ENCODE measurements at regions not wholly inside any gene's neighbourhood (a gene's known extent, or its start where the extent isn't known, plus 50 kb on each side); places are given as distances from the start of the nearest gene placed in this dataset.

DNA sequence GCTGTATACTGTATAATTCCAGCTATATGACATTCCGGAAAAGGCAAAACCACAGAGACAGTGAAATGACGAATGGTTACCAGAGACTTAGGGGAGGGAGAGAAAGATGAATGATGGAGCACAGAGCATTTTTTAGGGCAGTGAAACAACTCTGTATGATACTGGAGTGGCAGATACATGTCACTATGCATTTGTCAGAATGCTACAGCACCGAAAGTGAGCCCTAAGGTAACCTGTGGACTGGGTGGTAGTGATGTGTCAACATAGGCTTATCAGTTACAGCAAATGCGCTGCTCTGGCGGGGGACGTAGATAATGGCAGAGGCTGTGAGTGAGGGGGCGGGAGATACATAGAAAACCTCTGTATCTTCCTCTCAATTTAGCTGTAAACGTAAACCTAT lies 201.3 kb upstream of the SSTR4 start:
- H3K4me2 ChIP-seq (replicated peaks; ENCODE audit: low read depth, low read length, poor library complexity, severe bottlenecking) = no peak overlapping the region
- no peak overlapping the region for H3K4me3 Mint-ChIP-seq
- intact Hi-C loops (cut with micrococcal nuclease) = no loop called here
- POLR2A ChIA-PET = no interaction called here
- no peak overlapping the region for H2AFZ ChIP-seq (ENCODE audit: insufficient read depth, low read depth, low read length, poor library complexity, severe bottlenecking)
- peaks cover 5% of the 10 kb centered on the region for H3K27me3 Mint-ChIP-seq
- peaks cover 0 to 2% (median 0%) of the 10 kb centered on the region in 3 donors for H3K9me3 ChIP-seq (ENCODE audit: control extremely low read depth in 1 of 3, control insufficient read depth in 2 of 3, insufficient read depth in 1 of 3, low read length in 2 of 3)
- WGBS (ENCODE audit: insufficient coverage) = 63% methylated on average over 3 of the region's 8 CpGs
- H3K9ac ChIP-seq (ENCODE audit: low read length) = no peak overlapping the region
- no peak overlapping the region for H3K4me3 ChIP-seq (ENCODE audit: control extremely low read depth in 1 of 5, extremely low read depth in 1 of 5, insufficient read depth in 1 of 5, low read depth in 2 of 5, low read length in 4 of 5)
- no peak for TF ChIP-seq EZH2 (IDR thresholded peaks at IDR 0.05; ENCODE audit: borderline replicate concordance, insufficient read depth, low read depth, low read length, poor library complexity, severe bottlenecking)
- TF ChIP-seq, protein P1, sequence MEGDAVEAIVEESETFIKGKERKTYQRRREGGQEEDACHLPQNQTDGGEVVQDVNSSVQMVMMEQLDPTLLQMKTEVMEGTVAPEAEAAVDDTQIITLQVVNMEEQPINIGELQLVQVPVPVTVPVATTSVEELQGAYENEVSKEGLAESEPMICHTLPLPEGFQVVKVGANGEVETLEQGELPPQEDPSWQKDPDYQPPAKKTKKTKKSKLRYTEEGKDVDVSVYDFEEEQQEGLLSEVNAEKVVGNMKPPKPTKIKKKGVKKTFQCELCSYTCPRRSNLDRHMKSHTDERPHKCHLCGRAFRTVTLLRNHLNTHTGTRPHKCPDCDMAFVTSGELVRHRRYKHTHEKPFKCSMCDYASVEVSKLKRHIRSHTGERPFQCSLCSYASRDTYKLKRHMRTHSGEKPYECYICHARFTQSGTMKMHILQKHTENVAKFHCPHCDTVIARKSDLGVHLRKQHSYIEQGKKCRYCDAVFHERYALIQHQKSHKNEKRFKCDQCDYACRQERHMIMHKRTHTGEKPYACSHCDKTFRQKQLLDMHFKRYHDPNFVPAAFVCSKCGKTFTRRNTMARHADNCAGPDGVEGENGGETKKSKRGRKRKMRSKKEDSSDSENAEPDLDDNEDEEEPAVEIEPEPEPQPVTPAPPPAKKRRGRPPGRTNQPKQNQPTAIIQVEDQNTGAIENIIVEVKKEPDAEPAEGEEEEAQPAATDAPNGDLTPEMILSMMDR (IDR thresholded peaks at IDR 0.05) = no peak
- H4K20me1 ChIP-seq (ENCODE audit: control insufficient read depth, insufficient read depth, low read length, poor library complexity, severe bottlenecking) = no peaks in the 10 kb centered on the region
- ATAC-seq (ENCODE audit: low read depth) (no peak), DNase-seq (no peak)
- no peak overlapping the region for H3K27ac ChIP-seq (ENCODE audit: low read length in 2 of 2)
- no peaks in the 10 kb centered on the region for H3K36me3 ChIP-seq (replicated peaks in 1 of 2; ENCODE audit: control extremely low read depth in 1 of 2, control insufficient read depth in 1 of 2, extremely low read depth in 1 of 2, insufficient read depth in 2 of 2, low read length in 1 of 2)
- H3K9me3 Mint-ChIP-seq (ENCODE audit: insufficient read depth) = no peaks in the 10 kb centered on the region
- H3K4me1 ChIP-seq (ENCODE audit: control insufficient read depth in 2 of 2, insufficient read depth in 2 of 2, low read length in 2 of 2) = no peaks in the 10 kb centered on the region
- H3K27me3 ChIP-seq (replicated peaks in 1 of 4; ENCODE audit: control extremely low read depth in 1 of 4, control insufficient read depth in 3 of 4, insufficient read depth in 4 of 4, low read length in 3 of 4) = no peaks in the 10 kb centered on the region
- H3K79me2 ChIP-seq (ENCODE audit: control insufficient read depth, insufficient read depth, low read length) = no peaks in the 10 kb centered on the region
- no peak overlapping the region for H3K27ac Mint-ChIP-seq
- H3K4me1 Mint-ChIP-seq = no peaks in the 10 kb centered on the region
- CTCF ChIA-PET = no interaction called here

DNA sequence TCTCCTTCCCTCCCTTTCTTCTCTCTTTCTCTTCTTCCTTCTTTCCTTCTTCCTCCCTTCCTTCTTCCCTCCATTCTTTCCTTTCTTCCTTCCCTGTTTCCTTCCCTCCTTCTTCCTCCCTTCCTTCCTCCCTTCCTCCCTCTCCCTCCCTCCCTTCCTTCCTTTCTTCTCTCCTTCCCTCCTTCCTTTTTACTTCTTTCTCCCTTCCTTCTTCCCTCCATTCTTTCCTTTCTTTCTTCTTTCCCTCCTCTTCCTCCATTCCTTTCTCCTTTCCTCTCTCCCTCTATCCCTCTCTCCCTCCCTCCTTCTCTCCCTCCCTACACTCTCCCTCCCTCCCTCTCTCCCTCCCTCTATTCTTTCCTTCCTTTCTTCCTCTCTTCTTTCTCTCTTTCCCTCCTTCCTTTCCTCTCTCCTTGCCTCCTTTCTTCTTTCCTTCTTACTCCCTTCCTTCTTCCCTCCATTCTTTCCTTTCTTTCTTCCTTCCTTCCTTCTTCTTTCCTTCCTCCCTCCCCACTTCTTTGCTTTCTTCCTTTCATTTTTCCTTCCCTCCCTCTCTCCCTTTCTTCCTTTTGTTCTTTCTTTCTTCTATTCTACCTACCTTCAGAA lies 200.4 kb upstream of the SSTR4 start:
- ATAC-seq (ENCODE audit: low read depth) (no peak), DNase-seq (no peak)
- H2AFZ ChIP-seq (ENCODE audit: insufficient read depth, low read depth, low read length, poor library complexity, severe bottlenecking) = no peak overlapping the region
- no peak for TF ChIP-seq EZH2 (IDR thresholded peaks at IDR 0.05; ENCODE audit: borderline replicate concordance, insufficient read depth, low read depth, low read length, poor library complexity, severe bottlenecking)
- TF ChIP-seq, protein P1 (IDR thresholded peaks at IDR 0.05) = no peak
- H3K9me3 ChIP-seq (ENCODE audit: control extremely low read depth in 1 of 3, control insufficient read depth in 2 of 3, insufficient read depth in 1 of 3, low read length in 2 of 3) = no peaks in the 10 kb centered on the region
- H3K27me3 ChIP-seq (replicated peaks in 1 of 4; ENCODE audit: control extremely low read depth in 1 of 4, control insufficient read depth in 3 of 4, insufficient read depth in 4 of 4, low read length in 3 of 4) = no peaks in the 10 kb centered on the region
- H3K9ac ChIP-seq (ENCODE audit: low read length) = no peak overlapping the region
- H3K4me3 ChIP-seq (ENCODE audit: control extremely low read depth in 1 of 5, extremely low read depth in 1 of 5, insufficient read depth in 1 of 5, low read depth in 2 of 5, low read length in 4 of 5) = no peak overlapping the region
- no peak overlapping the region for H3K4me2 ChIP-seq (replicated peaks; ENCODE audit: low read depth, low read length, poor library complexity, severe bottlenecking)
- Mint-ChIP-seq H3K4me3 (no peak overlapping the region), H3K4me1 (no peaks in the 10 kb centered on the region), H3K27me3 (peaks cover 5% of the 10 kb centered on the region), H3K9me3 (ENCODE audit: insufficient read depth) (no peaks in the 10 kb centered on the region), H3K27ac (no peak overlapping the region)
- H3K27ac ChIP-seq (ENCODE audit: low read length in 2 of 2) = no peak overlapping the region
- ChIA-PET POLR2A (no interaction called here), CTCF (no interaction called here)
- H4K20me1 ChIP-seq (ENCODE audit: control insufficient read depth, insufficient read depth, low read length, poor library complexity, severe bottlenecking) = no peaks in the 10 kb centered on the region
- H3K4me1 ChIP-seq (ENCODE audit: control insufficient read depth in 2 of 2, insufficient read depth in 2 of 2, low read length in 2 of 2) = no peaks in the 10 kb centered on the region
- no peaks in the 10 kb centered on the region for H3K36me3 ChIP-seq (replicated peaks in 1 of 2; ENCODE audit: control extremely low read depth in 1 of 2, control insufficient read depth in 1 of 2, extremely low read depth in 1 of 2, insufficient read depth in 2 of 2, low read length in 1 of 2)
- intact Hi-C loops (cut with micrococcal nuclease) = no loop called here
- no peaks in the 10 kb centered on the region for H3K79me2 ChIP-seq (ENCODE audit: control insufficient read depth, insufficient read depth, low read length)
